HG02610 (cell line): ENCODE measurements at regions not wholly inside any gene's neighbourhood (a gene's known extent, or its start where the extent isn't known, plus 50 kb on each side); places are given as distances from the start of the nearest gene placed in this dataset.

Experiments
- ATAC-seq: cut with Tn5 transposase; IDR thresholded peaks from one replicate; pipeline ENCODE4 v1.9.1; 2021; ENCODE audit warnings: mild to moderate bottlenecking, moderate library complexity; ENCODE audit not compliant: unreplicated experiment

DNA sequence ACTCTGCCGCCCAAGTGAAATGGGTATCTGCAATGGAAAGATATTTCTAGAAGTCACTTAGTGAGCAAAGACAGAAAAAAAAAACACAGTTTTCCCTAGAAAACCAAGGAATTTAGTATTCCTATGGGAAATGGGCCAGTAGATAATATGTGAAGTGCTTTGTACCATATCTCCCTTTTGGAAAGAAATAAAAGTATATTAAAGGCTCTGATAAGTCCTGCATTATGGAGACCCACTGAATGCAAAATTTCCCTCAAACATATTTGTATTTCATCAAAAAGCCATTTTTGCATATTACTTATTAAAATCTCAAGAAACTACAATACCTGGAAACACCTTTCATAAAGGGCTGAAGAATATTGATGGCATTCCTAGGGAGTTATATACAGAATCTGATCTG, 51.6 kb upstream of the DYNLRB2 start:
- ATAC-seq = no peak

- no peak for ATAC-seq
Measured at GRCh38 chr16:80488167-80488566, 52.6 kb upstream of the DYNLRB2 start.

- ATAC-seq = no peak
Measured at GRCh38 chr16:80480664-80481063, 60.1 kb upstream of the DYNLRB2 start.

- ATAC-seq = no peak
Measured at GRCh38 chr16:80477838-80478237, 63.0 kb upstream of the DYNLRB2 start.

DNA sequence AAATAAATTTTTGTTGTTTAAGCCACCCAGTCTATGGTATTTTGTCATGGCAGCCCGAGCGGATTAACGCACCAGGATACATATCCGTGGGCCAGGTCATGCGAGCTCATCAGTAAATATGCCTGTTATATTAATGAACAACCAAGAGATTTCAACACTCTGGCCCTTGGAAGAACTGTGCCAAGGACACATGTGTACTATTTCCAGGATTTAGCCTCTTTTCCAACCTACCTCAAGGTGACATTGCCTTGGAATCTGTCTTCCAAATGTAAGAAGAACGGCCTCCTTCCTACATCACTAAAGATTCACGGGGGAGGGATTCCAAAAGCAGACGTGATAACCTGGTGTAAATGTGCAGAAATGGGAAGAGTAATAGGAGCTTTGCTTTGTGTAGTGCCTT, 72.8 kb upstream of the DYNLRB2 start:
- no peak for ATAC-seq

GRCh38 chr16:80466024-80466987, 74.5 kb upstream of the DYNLRB2 start:
- peak; percentile 64 for ATAC-seq

DNA sequence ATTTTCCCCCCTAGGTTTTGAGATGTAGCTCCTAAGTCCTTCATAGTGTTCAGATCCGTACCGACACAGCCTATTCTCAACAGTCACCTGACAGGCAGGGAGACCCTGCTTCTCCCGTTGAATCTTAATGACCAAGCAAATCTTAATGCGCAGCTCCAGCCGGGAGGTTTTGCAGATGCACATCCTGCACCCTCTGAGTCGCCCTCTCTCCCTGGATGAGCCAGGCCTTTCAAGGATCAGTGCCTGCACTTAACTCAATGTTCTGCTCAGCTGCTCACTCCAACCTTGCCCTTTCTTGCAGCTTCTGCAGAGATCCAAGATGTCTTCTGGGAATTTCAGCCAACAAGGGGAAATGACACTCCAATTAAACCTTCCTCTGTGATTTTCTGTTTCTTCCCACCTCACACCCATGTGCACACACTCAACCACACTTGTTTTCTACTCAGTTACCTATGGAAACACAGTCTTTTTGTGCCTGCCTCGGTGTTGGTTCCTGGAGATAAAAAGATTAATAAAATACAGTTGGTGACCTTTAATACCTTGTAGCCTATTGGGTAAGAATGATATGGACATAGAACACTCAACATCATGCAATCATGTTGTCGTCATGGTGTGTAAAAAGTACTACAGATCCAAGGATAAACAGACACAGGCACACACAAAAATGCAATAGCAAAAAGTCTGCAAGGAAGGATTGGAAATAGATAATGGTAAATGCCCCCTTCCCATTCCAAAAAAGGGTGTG, 76.9 kb upstream of the DYNLRB2 start:
- ATAC-seq = no peak

- no peak for ATAC-seq
Measured at GRCh38 chr16:80463326-80463725, 77.5 kb upstream of the DYNLRB2 start.

- ATAC-seq = no peak
Measured at GRCh38 chr16:80462917-80463316, 77.9 kb upstream of the DYNLRB2 start.

DNA sequence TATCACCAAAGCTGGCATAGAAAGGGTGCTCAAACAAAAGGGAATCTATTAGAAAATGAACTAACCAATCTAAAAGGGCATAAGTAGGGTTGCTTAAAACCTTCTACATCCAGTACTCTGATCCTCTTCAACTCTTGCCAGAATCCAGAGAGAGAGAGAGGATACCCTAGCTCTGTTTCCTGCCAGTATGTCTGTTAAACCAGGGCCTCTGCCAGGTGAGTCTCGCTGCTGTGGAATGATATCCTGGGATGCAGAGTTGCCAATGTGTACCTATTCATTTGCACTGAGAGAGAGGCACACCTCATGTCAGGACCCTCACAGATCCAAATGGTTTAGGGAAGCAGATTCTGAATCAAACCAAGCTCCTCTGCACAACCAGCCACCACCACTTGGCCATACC, 79.8 kb upstream of the DYNLRB2 start:
- no peak for ATAC-seq

GRCh38 chr16:80459966-80460365, 80.8 kb upstream of the DYNLRB2 start:
- no peak for ATAC-seq

DNA sequence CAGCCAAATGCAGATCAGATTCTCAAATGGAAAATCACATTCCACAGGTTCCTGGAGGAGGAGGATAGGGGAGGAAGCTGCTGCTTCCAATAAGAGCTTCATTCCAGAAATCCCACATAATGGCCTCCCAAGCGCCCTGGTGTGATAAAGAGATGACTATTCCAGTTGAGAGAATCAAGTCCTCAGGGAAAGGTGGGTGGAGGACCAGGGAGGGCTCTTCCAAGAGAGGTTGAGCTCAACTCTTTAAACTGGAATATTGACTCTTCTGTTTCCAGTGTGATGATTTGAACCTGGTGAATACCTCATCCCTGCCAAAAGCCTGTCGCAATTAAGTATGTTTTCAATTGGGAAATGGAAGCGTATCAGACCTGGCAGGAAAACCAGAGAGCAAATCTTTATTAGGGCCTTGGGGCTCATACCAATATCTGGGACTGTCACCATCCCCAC, 81.4 kb upstream of the DYNLRB2 start:
- ATAC-seq = no peak

GRCh38 chr16:80457871-80458270, 82.9 kb upstream of the DYNLRB2 start:
- ATAC-seq = no peak

DNA sequence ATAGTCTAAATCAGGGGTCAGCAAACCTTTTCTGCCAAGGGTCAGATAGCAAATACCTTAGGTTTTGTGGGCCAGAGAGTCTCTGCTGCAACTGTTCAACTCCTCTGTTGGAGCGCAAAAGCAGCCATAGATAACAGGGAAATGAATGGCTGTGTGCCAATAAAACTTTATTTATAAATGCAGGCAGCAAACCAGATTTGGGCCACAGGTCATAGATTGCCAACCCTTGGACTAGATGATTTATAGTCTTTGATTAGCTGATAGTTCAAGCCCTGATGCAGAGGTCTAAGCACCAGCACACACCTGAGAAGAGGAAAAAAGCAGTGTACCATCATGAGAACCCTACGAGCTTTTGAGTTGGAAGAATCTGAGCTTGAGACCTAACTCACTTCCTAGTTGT, 86.0 kb upstream of the DYNLRB2 start:
- ATAC-seq = no peak

DNA sequence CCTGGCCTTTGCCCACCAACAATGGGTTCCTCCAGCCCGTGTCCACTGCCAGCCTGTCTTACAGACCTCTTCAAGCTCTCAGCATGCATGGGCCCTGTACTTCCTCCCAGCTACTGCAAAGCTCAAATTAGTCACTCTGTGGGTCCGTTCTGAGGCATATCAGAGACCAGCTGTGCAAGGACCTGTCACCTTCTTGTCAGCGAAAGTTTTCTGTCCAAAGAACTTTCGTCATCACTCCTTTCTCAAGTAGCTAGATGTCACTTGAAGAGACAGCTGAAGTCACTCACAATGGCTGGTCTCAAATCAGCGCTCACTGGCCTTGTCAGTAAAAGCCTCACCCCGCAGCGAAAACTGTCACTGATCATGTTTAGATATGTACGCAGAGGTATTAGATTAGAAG, 91.4 kb upstream of the DYNLRB2 start:
- ATAC-seq = no peak

- no peak for ATAC-seq
Measured at GRCh38 chr16:80447241-80447640, 93.6 kb upstream of the DYNLRB2 start.

GRCh38 chr16:80442779-80443178, 98.0 kb upstream of the DYNLRB2 start:
- ATAC-seq = no peak

DNA sequence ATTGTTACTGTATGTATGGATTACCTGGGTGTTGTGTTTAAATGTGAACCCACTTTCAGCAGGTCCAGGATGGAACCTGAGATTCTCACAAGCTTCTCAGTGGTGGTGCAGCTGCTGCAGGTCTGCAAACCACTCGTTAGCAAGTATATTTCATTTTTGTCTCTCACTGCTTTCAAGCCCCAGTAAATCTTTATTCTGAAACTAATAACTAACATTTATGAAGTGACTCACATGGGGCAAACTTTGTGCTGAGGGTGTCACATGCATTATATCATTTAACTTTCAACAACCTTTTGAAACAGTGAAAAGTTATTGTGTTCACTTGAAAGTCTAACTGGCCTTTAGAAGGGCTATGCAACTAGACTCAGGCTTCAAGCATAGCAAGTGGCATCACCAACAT, 98.9 kb upstream of the DYNLRB2 start:
- ATAC-seq = no peak

DNA sequence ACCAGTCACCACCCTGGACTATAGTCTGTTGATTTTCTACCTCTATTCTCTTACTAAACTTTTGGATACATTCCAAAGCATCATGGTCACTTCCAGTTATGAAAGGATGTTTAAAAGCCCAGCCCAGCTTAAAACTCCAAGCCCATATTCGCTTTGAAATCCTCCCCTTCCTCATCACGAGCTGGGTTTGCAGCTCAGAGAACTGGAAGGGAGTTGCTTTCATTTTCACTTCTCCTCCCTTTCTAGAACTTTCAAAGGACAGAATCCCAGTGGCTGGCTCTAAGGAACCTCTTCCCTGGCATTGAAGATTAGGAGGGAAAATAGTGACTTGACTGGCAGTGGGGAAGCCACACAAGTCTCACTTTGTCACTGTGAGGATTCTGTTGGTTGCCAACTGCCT, 100.1 kb upstream of the DYNLRB2 start:
- no peak for ATAC-seq

- no peak for ATAC-seq
Measured at GRCh38 chr16:80437707-80438106, 103.1 kb upstream of the DYNLRB2 start.

DNA sequence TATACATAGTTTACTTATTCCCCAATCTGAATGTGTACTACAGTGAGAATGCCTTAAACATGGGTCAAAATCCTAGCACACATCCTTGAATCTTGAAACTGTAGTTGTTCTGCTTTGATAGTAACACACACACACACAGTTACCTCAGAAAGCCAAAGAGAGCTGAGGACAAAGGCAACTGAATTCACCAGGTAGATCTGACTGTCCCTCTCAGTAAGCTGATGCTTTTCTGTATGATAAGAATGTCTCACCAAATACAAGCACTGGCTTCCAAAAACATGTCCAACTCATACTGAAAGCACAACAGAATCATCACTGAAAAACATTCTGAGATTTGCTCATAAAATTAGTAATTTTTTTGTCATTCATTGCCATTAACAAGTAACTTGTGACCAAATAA, 104.3 kb upstream of the DYNLRB2 start:
- no peak for ATAC-seq

GRCh38 chr16:80433623-80434022, 107.2 kb upstream of the DYNLRB2 start:
- ATAC-seq = no peak
